Upper lobe of right lung (tissue), 1 donor: ENCODE measurements at regions not wholly inside any gene's neighbourhood (a gene's known extent, or its start where the extent isn't known, plus 50 kb on each side); places are given as distances from the start of the nearest gene placed in this dataset.

Experiments used
- ATAC-seq: fragments of 200-7000 bp; cut with Tn5 transposase; one replicate; pipeline ENCODE4 v1.9.1; 2020; ENCODE audit warnings: mild to moderate bottlenecking, moderate library complexity
- DNase-seq: peaks from one replicate; pipeline ENCODE4 v3.0.0-alpha.2; 2020
- H3K27ac ChIP-seq: fragments of 200-600 bp; one replicate; pipeline ENCODE4 v1.8.0; 2022
- H3K27me3 ChIP-seq: fragments of 200-600 bp; one replicate; pipeline ENCODE4 v1.8.0; 2022; ENCODE audit warnings: mild to moderate bottlenecking
- H3K36me3 ChIP-seq: fragments of 200-600 bp; one replicate; pipeline ENCODE4 v1.8.0; 2022
- H3K4me1 ChIP-seq: fragments of 200-600 bp; one replicate; pipeline ENCODE4 v1.8.0; 2022
- H3K4me3 ChIP-seq: fragments of 200-600 bp; one replicate; pipeline ENCODE4 v1.8.0; 2022; ENCODE audit warnings: mild to moderate bottlenecking
- H3K9me3 ChIP-seq: fragments of 200-600 bp; one replicate; pipeline ENCODE4 v1.8.0; 2022
- intact Hi-C: fragments of 100-400 bp; cut with DNase I; formaldehyde crosslinking; loops from one replicate; pipeline ENCODE4 v1.11.0; 2022
- TF ChIP-seq, protein P1 (sequence below): fragments of 200-600 bp; IDR thresholded peaks from one replicate; pipeline ENCODE4 v1.8.0; 2022; ENCODE audit warnings: antibody characterized with exemption
- donor health status: DM: no; HTN: yes; CAD: no; lungs with severe emphysema.

DNA sequence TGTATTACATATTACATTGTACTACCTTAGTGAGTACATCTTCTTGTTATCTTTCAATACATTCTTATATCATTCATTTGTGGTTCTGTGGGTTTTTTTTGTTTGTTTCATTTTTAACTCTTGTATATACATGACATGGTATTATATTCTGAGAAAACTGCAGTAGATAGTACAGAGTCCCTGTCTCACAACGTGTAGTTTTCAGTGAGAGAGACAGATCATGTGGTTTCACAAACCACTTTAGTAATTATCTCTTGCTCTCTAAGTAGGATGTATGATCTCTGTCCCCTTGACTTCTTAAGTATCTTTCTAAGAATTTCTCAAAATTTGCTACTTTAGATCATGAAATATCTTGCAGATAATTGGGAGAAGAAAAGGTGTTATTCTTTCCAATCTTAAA, 745.9 kb upstream of the CDH9 start:
- peaks cover 3% of the 10 kb centered on the region for H3K9me3 ChIP-seq
- no peak overlapping the region for H3K4me3 ChIP-seq
- H3K27me3 ChIP-seq = no peaks in the 10 kb centered on the region
- TF ChIP-seq, protein P1, sequence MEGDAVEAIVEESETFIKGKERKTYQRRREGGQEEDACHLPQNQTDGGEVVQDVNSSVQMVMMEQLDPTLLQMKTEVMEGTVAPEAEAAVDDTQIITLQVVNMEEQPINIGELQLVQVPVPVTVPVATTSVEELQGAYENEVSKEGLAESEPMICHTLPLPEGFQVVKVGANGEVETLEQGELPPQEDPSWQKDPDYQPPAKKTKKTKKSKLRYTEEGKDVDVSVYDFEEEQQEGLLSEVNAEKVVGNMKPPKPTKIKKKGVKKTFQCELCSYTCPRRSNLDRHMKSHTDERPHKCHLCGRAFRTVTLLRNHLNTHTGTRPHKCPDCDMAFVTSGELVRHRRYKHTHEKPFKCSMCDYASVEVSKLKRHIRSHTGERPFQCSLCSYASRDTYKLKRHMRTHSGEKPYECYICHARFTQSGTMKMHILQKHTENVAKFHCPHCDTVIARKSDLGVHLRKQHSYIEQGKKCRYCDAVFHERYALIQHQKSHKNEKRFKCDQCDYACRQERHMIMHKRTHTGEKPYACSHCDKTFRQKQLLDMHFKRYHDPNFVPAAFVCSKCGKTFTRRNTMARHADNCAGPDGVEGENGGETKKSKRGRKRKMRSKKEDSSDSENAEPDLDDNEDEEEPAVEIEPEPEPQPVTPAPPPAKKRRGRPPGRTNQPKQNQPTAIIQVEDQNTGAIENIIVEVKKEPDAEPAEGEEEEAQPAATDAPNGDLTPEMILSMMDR = no peak
- H3K4me1 ChIP-seq = no peaks in the 10 kb centered on the region
- DNase-seq (no peak), ATAC-seq (no peak)
- intact Hi-C loops = no loop called here
- H3K36me3 ChIP-seq = no peaks in the 10 kb centered on the region
- H3K27ac ChIP-seq = no peak overlapping the region

DNA sequence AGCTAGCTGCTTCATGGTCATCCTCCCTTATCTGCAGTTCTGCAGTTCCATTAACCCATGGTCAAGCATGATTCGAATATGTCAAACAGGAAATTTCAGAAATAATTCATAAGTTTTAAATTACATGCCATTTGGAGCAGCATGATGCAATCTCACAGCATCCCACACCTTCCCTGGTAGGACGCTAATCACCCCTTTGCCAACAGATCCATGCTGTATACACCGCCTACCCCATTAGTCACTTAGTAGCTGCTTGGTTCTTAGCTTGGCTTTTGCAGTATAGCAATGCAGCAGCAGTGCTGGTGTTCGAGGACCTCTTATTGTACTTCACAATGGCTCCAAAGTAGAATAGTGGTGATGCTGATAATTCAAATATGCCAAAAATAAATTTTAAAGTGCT, 739.7 kb upstream of the CDH9 start:
- Histone ChIP-seq H3K27ac (no peak overlapping the region), H3K4me3 (no peak overlapping the region), H3K9me3 (no peaks in the 10 kb centered on the region), H3K27me3 (no peaks in the 10 kb centered on the region), H3K4me1 (no peaks in the 10 kb centered on the region), H3K36me3 (no peaks in the 10 kb centered on the region)
- intact Hi-C loops = no loop called here
- ATAC-seq (no peak), DNase-seq (no peak)
- TF ChIP-seq, protein P1 = no peak

DNA sequence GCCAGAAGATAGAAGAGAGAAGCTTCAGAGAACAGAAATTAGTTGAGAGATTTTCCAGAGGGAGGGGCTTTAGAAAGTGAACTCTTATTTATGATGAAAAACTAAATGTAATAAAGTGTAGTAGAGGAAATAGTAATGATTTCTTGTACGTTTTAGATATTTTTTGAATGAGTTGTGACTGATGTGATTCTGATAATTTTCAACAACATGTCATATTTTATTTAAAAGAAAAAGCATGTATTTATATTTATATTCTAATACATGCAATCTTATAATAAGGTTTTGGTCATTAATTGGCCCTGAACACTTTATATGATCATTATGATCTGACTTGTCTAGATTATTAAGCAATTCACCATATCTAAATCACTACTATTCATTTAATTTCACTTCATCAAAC, 735.2 kb upstream of the CDH9 start:
- ATAC-seq (no peak), DNase-seq (no peak)
- Histone ChIP-seq H3K4me1 (no peaks in the 10 kb centered on the region), H3K27ac (no peak overlapping the region), H3K4me3 (no peak overlapping the region), H3K9me3 (no peaks in the 10 kb centered on the region), H3K27me3 (no peaks in the 10 kb centered on the region), H3K36me3 (no peaks in the 10 kb centered on the region)
- intact Hi-C loops = no loop called here
- TF ChIP-seq, protein P1 = no peak

DNA sequence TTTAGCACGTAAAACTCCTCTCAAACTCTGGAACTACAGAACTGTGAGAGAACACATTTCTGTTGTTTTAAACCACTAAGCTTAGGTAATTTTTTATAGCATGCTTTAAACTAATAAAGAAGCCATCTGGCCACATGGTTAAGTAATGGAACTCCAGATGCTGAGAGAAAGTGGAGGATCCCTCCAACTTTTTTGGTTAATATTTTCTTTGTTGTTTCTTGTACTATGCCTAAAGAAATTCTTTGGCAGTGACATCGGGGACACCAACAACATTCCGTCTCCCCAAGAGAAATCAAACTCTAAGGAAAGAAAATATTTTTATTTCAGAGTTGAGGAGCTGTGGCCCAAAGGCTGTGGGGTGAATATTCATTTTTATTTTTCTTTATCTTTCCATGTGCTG, 734.8 kb upstream of the CDH9 start:
- no peaks in the 10 kb centered on the region for H3K27me3 ChIP-seq
- no peak overlapping the region for H3K27ac ChIP-seq
- H3K36me3 ChIP-seq = no peaks in the 10 kb centered on the region
- no peak for DNase-seq
- H3K4me1 ChIP-seq = no peaks in the 10 kb centered on the region
- no peak overlapping the region for H3K4me3 ChIP-seq
- no peak for ATAC-seq
- intact Hi-C loops = no loop called here
- TF ChIP-seq, protein P1 = no peak
- H3K9me3 ChIP-seq = no peaks in the 10 kb centered on the region

DNA sequence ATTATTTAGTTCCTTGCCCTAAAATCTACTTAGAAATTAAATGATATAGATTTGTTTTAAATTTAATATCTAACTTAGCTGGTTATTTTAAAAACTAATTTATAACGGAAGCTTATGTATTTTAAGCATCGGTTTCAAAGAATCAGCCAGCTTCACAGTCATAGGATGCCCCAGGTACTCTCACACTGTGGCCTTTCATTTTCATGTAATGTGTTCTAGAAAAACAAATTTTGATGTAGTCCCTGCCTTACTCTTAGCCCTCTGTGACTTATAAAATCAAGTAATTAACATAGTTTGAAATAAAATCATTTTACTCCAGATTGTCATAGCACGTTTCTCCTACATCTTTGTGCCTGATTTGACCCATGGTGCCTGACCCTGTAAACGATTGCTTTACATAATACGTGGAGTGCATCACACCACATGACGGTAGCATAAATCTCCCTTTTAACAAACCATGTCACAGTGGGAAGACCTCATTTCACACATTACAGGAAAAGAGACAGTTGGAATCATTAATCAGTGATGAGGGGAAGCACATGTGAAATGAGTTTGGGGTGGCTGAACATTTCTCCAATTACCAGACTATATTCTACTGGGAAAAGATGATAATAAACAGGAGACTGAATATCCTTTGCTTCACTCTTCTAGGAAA, 731.5 kb upstream of the CDH9 start:
- H3K27me3 ChIP-seq = no peaks in the 10 kb centered on the region

More for the DNA sequence above, 731.5 kb upstream of the CDH9 start:
- H3K9me3 ChIP-seq = no peaks in the 10 kb centered on the region
- H3K36me3 ChIP-seq = no peaks in the 10 kb centered on the region
- no peak for DNase-seq
- intact Hi-C loops = no loop called here
- no peak for ATAC-seq
- TF ChIP-seq, protein P1 = no peak
- H3K27ac ChIP-seq = no peak overlapping the region
- no peak overlapping the region for H3K4me3 ChIP-seq
- no peaks in the 10 kb centered on the region for H3K4me1 ChIP-seq
